ENCODE measurements at regions not wholly inside any gene's neighbourhood (a gene's known extent, or its start where the extent isn't known, plus 50 kb on each side); places are given as distances from the start of the nearest gene placed in this dataset.
"Not testable (repeated sequence)": the region's sequence is repeated elsewhere in the genome, so short reads cannot be mapped to it uniquely, and the experiment has no call there.

GRCh38 chr2:116510117-116510671 lies 1304.3 kb upstream of the DDX18 start:
- Mint-ChIP-seq H3K36me3 (no peaks in the 10 kb centered on the region), H3K9me3 (peaks cover 9 to 45% (median 19%) of the 10 kb centered on the region in 6 donors), H3K4me3 (no peak overlapping the region), H3K4me1 (no peaks in the 10 kb centered on the region), H3K27ac (no peak overlapping the region), H3K27me3 (ENCODE audit: low read depth in 3 of 3) (no peaks in the 10 kb centered on the region)
- DNase-seq: no peak

GRCh38 chr2:116511426-116511825 lies 1303.1 kb upstream of the DDX18 start:
- H3K27me3 Mint-ChIP-seq (ENCODE audit: low read depth in 3 of 3): no peaks in the 10 kb centered on the region
- H3K9me3 Mint-ChIP-seq: peaks cover 9 to 45% (median 20%) of the 10 kb centered on the region in 6 donors
- no peaks in the 10 kb centered on the region for H3K36me3 Mint-ChIP-seq
- no peak overlapping the region for H3K4me3 Mint-ChIP-seq
- H3K27ac Mint-ChIP-seq: no peak overlapping the region
- H3K4me1 Mint-ChIP-seq: no peaks in the 10 kb centered on the region
- DNase-seq: no peak

- DNase-seq: no peak
- peaks cover 11 to 31% (median 16%) of the 10 kb centered on the region in 6 donors for H3K9me3 Mint-ChIP-seq
- H3K36me3 Mint-ChIP-seq: no peaks in the 10 kb centered on the region
- no peaks in the 10 kb centered on the region for H3K4me1 Mint-ChIP-seq
- no peak overlapping the region for H3K4me3 Mint-ChIP-seq
- H3K27ac Mint-ChIP-seq: no peak overlapping the region
- H3K27me3 Mint-ChIP-seq (ENCODE audit: low read depth in 3 of 3): no peaks in the 10 kb centered on the region
Measured at GRCh38 chr2:116513991-116514390, 1300.5 kb upstream of the DDX18 start.

- no peak overlapping the region for H3K4me3 Mint-ChIP-seq
Measured at GRCh38 chr2:116517936-116518335, 1296.6 kb upstream of the DDX18 start.

GRCh38 chr2:116537811-116538210 lies 1276.7 kb upstream of the DDX18 start:
- no peak for DNase-seq
- H3K9me3 Mint-ChIP-seq: peaks cover 17 to 49% (median 25%) of the 10 kb centered on the region in 6 donors
- no peak overlapping the region for H3K27ac Mint-ChIP-seq
- H3K36me3 Mint-ChIP-seq: no peaks in the 10 kb centered on the region
- no peaks in the 10 kb centered on the region for H3K4me1 Mint-ChIP-seq
- H3K27me3 Mint-ChIP-seq (ENCODE audit: low read depth in 3 of 3): no peaks in the 10 kb centered on the region
- H3K4me3 Mint-ChIP-seq: no peak overlapping the region

More at GRCh38 chr2:116517936-116518335, 1296.6 kb upstream of the DDX18 start:
- DNase-seq: no peak
- no peaks in the 10 kb centered on the region for H3K4me1 Mint-ChIP-seq
- H3K36me3 Mint-ChIP-seq: no peaks in the 10 kb centered on the region
- H3K27ac Mint-ChIP-seq: no peak overlapping the region
- H3K27me3 Mint-ChIP-seq (ENCODE audit: low read depth in 3 of 3): peaks cover 0 to 2% (median 0%) of the 10 kb centered on the region in 3 donors
- H3K9me3 Mint-ChIP-seq: peaks cover 6 to 36% (median 14%) of the 10 kb centered on the region in 6 donors

GRCh38 chr2:116545286-116546068 lies 1269.0 kb upstream of the DDX18 start:
- no peaks in the 10 kb centered on the region for H3K27me3 Mint-ChIP-seq (ENCODE audit: low read depth in 3 of 3)
- H3K36me3 Mint-ChIP-seq: no peaks in the 10 kb centered on the region
- no peak for DNase-seq
- no peaks in the 10 kb centered on the region for H3K4me1 Mint-ChIP-seq
- no peak overlapping the region for H3K4me3 Mint-ChIP-seq
- peaks cover 4 to 57% (median 26%) of the 10 kb centered on the region in 6 donors for H3K9me3 Mint-ChIP-seq
- no peak overlapping the region for H3K27ac Mint-ChIP-seq

GRCh38 chr2:116552738-116553419 lies 1261.6 kb upstream of the DDX18 start:
- DNase-seq; H3K27ac Mint-ChIP-seq; H3K36me3 Mint-ChIP-seq; H3K27me3 Mint-ChIP-seq (ENCODE audit: low read depth in 3 of 3); H3K4me3 Mint-ChIP-seq; H3K4me1 Mint-ChIP-seq: not testable (repeated sequence)
- peaks cover 9 to 50% (median 44%) of the 10 kb centered on the region in 6 donors for H3K9me3 Mint-ChIP-seq

GRCh38 chr2:116580209-116580608 lies 1234.3 kb upstream of the DDX18 start:
- H3K27ac Mint-ChIP-seq: no peak overlapping the region
- H3K9me3 Mint-ChIP-seq: peaks cover 7 to 51% (median 23%) of the 10 kb centered on the region in 6 donors
- no peaks in the 10 kb centered on the region for H3K36me3 Mint-ChIP-seq
- no peak for DNase-seq
- no peak overlapping the region for H3K4me3 Mint-ChIP-seq
- H3K27me3 Mint-ChIP-seq (ENCODE audit: low read depth in 3 of 3): no peaks in the 10 kb centered on the region
- no peaks in the 10 kb centered on the region for H3K4me1 Mint-ChIP-seq

GRCh38 chr2:116582850-116583249 lies 1231.6 kb upstream of the DDX18 start:
- Mint-ChIP-seq H3K27me3 (ENCODE audit: low read depth in 3 of 3) (no peaks in the 10 kb centered on the region), H3K4me3 (no peak overlapping the region), H3K27ac (no peak overlapping the region), H3K36me3 (no peaks in the 10 kb centered on the region), H3K4me1 (no peaks in the 10 kb centered on the region), H3K9me3 (peaks cover 7 to 50% (median 26%) of the 10 kb centered on the region in 6 donors)
- DNase-seq: no peak

GRCh38 chr2:116585669-116586327 lies 1228.7 kb upstream of the DDX18 start:
- Mint-ChIP-seq H3K4me1 (no peaks in the 10 kb centered on the region), H3K9me3 (peaks cover 12 to 49% (median 34%) of the 10 kb centered on the region in 6 donors), H3K36me3 (peaks cover 0 to 3% (median 0%) of the 10 kb centered on the region in 3 donors), H3K27ac (no peak overlapping the region), H3K27me3 (ENCODE audit: low read depth in 3 of 3) (peaks cover 0 to 1% (median 0%) of the 10 kb centered on the region in 3 donors), H3K4me3 (no peak overlapping the region)
- no peak for DNase-seq

GRCh38 chr2:116586328-116586689 lies 1228.2 kb upstream of the DDX18 start:
- no peaks in the 10 kb centered on the region for H3K4me1 Mint-ChIP-seq
- peaks cover 12 to 49% (median 34%) of the 10 kb centered on the region in 6 donors for H3K9me3 Mint-ChIP-seq
- peaks cover 0 to 1% (median 0%) of the 10 kb centered on the region in 3 donors for H3K27me3 Mint-ChIP-seq (ENCODE audit: low read depth in 3 of 3)
- peaks cover 0 to 3% (median 0%) of the 10 kb centered on the region in 3 donors for H3K36me3 Mint-ChIP-seq
- no peak overlapping the region for H3K4me3 Mint-ChIP-seq
- no peak overlapping the region for H3K27ac Mint-ChIP-seq
- DNase-seq: no peak

All from immature natural killer cell (primary cell).